ENCODE measurements at regions not wholly inside any gene's neighbourhood (a gene's known extent, or its start where the extent isn't known, plus 50 kb on each side); places are given as distances from the start of the nearest gene placed in this dataset.
"Not testable (repeated sequence)": the region's sequence is repeated elsewhere in the genome, so short reads cannot be mapped to it uniquely, and the experiment has no call there.

DNA sequence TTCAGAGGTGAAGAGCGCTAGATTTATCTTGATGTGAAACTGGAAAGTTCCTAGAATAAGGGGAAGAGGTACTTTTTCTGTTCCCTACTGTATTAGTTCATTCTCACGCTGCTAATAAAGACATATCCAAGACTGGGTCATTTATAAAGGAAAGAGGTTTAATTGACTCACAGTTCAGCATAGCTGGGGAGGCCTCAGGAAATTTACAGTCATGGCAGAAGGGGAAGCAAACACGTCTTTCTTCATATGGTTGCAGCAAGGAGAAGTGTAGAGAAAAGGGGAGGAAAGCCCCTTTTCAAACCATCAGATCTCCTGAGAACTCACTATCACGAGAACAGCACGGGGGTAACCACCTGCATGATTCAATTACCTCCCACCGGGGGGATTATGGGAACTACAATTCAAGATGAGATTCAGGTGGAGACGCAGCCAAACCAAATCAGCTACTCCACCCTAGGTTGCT, 99.8 kb upstream of the MPP7 start:
- not testable (repeated sequence) for TF ChIP-seq POLR2A (IDR thresholded peaks at IDR 0.05; ENCODE audit: low read length); GATA1 (IDR thresholded peaks at IDR 0.05; ENCODE audit: low read depth, low read length)

All from erythroblast (primary cell).